ENCODE measurements at regions not wholly inside any gene's neighbourhood (a gene's known extent, or its start where the extent isn't known, plus 50 kb on each side); places are given as distances from the start of the nearest gene placed in this dataset.
A peak's percentile ranks its signal among the peaks of the same experiment; 100 is the strongest.

DNA sequence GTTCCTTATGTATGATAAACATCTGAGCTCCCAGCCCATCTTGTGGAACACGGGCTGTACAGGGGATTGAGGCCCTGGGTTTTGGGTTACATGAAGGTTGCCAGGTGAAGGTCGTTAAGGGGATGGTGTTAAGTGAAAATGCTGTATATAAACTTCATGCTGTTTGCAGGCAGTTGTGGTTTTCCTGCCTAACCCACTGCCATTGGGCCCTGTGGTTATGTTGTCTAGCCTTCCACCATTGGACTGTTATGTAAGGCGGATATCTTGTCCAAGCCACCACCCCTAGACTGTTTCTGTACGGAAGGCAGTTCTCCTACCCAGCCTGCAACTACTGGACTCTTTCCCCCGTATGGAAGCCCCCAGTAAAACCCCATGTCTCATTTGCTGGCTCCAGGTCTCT lies 246.1 kb downstream of the KIF4B start:
- TF ChIP-seq, protein P1, sequence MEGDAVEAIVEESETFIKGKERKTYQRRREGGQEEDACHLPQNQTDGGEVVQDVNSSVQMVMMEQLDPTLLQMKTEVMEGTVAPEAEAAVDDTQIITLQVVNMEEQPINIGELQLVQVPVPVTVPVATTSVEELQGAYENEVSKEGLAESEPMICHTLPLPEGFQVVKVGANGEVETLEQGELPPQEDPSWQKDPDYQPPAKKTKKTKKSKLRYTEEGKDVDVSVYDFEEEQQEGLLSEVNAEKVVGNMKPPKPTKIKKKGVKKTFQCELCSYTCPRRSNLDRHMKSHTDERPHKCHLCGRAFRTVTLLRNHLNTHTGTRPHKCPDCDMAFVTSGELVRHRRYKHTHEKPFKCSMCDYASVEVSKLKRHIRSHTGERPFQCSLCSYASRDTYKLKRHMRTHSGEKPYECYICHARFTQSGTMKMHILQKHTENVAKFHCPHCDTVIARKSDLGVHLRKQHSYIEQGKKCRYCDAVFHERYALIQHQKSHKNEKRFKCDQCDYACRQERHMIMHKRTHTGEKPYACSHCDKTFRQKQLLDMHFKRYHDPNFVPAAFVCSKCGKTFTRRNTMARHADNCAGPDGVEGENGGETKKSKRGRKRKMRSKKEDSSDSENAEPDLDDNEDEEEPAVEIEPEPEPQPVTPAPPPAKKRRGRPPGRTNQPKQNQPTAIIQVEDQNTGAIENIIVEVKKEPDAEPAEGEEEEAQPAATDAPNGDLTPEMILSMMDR (conservative IDR thresholded peaks at IDR 0.05) = no peak
- H3K36me3 ChIP-seq (ENCODE audit: control insufficient read depth, insufficient read depth, low read length) = no peaks in the 10 kb centered on the region
- Mint-ChIP-seq H3K27me3 (ENCODE audit: insufficient read depth) (no peaks in the 10 kb centered on the region), H3K36me3 (ENCODE audit: low read depth) (no peaks in the 10 kb centered on the region), H3K4me3 (no peak overlapping the region), H3K27ac (no peak overlapping the region), H3K4me1 (no peaks in the 10 kb centered on the region), H3K9me3 (no peaks in the 10 kb centered on the region)
- H3K27ac ChIP-seq (ENCODE audit: low read depth, low read length) = no peak overlapping the region
- no peak overlapping the region for H3K4me3 ChIP-seq (ENCODE audit: low read length)
- H3K9ac ChIP-seq (ENCODE audit: extremely low read depth, low read length, poor library complexity, severe bottlenecking) = no peak overlapping the region
- WGBS, 2 experiments (ENCODE audit: insufficient coverage in 1 of 2, insufficient read length in 1 of 2) = 93 to 94% methylated on average over 2 to 5 of the region's 5 CpGs
- no peaks in the 10 kb centered on the region for H3K27me3 ChIP-seq (ENCODE audit: control insufficient read depth, insufficient read depth, low read length, poor library complexity, severe bottlenecking)
- no peaks in the 10 kb centered on the region for H3K4me1 ChIP-seq (ENCODE audit: control insufficient read depth, insufficient read depth, low read length)
- DNase-seq = peak; percentile 14
- H3K9me3 ChIP-seq (ENCODE audit: control insufficient read depth, low read length) = no peaks in the 10 kb centered on the region

DNA sequence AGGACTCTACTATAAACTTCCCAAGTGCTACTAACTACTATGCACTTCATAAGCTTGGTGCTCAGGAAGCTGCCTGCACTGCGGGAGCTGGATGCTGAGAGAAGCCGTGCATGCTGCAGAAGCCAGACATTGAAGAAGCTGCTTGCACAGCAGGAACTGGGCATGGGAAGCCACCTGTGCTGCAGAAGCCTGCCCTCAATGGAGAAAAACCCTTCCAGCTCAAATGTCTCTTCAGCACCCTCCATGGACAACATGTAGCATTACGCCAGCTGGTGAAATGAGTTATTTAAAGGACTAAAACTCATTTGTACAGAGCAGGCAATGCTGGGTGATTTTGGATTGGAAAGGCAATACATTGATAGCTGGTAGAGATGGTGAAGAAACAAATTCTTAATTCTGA lies 247.2 kb downstream of the KIF4B start:
- Mint-ChIP-seq H3K4me1 (no peaks in the 10 kb centered on the region), H3K27ac (no peak overlapping the region), H3K9me3 (no peaks in the 10 kb centered on the region), H3K36me3 (ENCODE audit: low read depth) (no peaks in the 10 kb centered on the region), H3K4me3 (no peak overlapping the region), H3K27me3 (ENCODE audit: insufficient read depth) (no peaks in the 10 kb centered on the region)
- Histone ChIP-seq H3K4me1 (ENCODE audit: control insufficient read depth, insufficient read depth, low read length) (no peaks in the 10 kb centered on the region), H3K4me3 (ENCODE audit: low read length) (no peak overlapping the region), H3K27ac (ENCODE audit: low read depth, low read length) (no peak overlapping the region), H3K9ac (ENCODE audit: extremely low read depth, low read length, poor library complexity, severe bottlenecking) (no peak overlapping the region), H3K36me3 (ENCODE audit: control insufficient read depth, insufficient read depth, low read length) (no peaks in the 10 kb centered on the region), H3K9me3 (ENCODE audit: control insufficient read depth, low read length) (no peaks in the 10 kb centered on the region), H3K27me3 (ENCODE audit: control insufficient read depth, insufficient read depth, low read length, poor library complexity, severe bottlenecking) (no peaks in the 10 kb centered on the region)
- peak; percentile 69 for DNase-seq
- 58 to 62% methylated on average over 3 of the region's 3 CpGs for WGBS, 2 experiments (ENCODE audit: insufficient coverage in 1 of 2, insufficient read length in 1 of 2)
- TF ChIP-seq, protein P1 (conservative IDR thresholded peaks at IDR 0.05) = peak; percentile 77

DNA sequence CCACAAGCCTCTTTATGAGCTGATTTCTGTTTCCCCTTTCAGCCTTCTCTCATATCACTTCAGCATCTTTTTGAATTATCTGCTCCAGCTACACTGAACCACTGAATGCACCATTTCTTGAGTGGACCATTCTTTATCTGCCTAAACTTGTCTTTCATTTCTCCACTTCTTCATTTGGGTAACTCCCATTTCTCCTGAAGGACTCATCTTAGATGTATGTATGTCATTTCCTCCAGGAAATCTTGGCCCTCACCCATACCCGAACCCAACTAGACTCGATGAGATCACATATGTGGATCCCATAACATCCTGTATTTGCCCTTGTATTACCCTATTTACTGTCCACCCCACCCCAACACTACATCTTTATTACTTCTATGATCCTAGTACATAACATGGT lies 249.8 kb downstream of the KIF4B start:
- H3K4me1 ChIP-seq (ENCODE audit: control insufficient read depth, insufficient read depth, low read length) = no peaks in the 10 kb centered on the region
- Mint-ChIP-seq H3K36me3 (ENCODE audit: low read depth) (no peaks in the 10 kb centered on the region), H3K27ac (no peak overlapping the region), H3K4me1 (no peaks in the 10 kb centered on the region), H3K27me3 (ENCODE audit: insufficient read depth) (no peaks in the 10 kb centered on the region), H3K4me3 (no peak overlapping the region), H3K9me3 (no peaks in the 10 kb centered on the region)
- DNase-seq = no peak
- no peak overlapping the region for H3K9ac ChIP-seq (ENCODE audit: extremely low read depth, low read length, poor library complexity, severe bottlenecking)
- no peaks in the 10 kb centered on the region for H3K36me3 ChIP-seq (ENCODE audit: control insufficient read depth, insufficient read depth, low read length)
- TF ChIP-seq, protein P1 (conservative IDR thresholded peaks at IDR 0.05) = no peak
- no peak overlapping the region for H3K4me3 ChIP-seq (ENCODE audit: low read length)
- no peaks in the 10 kb centered on the region for H3K9me3 ChIP-seq (ENCODE audit: control insufficient read depth, low read length)
- 83% methylated on average over 2 of the region's 2 CpGs; no CpG with 5 or more reads in 1 of the 2 experiments for WGBS, 2 experiments (ENCODE audit: insufficient coverage in 1 of 2, insufficient read length in 1 of 2)
- no peak overlapping the region for H3K27ac ChIP-seq (ENCODE audit: low read depth, low read length)
- no peaks in the 10 kb centered on the region for H3K27me3 ChIP-seq (ENCODE audit: control insufficient read depth, insufficient read depth, low read length, poor library complexity, severe bottlenecking)
